Gastrocnemius medialis (tissue), 4 donors: ENCODE measurements at regions not wholly inside any gene's neighbourhood (a gene's known extent, or its start where the extent isn't known, plus 50 kb on each side); places are given as distances from the start of the nearest gene placed in this dataset.

Source experiments
- ATAC-seq, 2 donors: fragments of 150-250 bp; one replicate each; pipeline ENCODE4 v1.9.1; 2016
- DNase-seq, 2 donors: peaks; one replicate each; pipeline ENCODE4 v3.0.0-alpha.2; 2019
- H3K27ac ChIP-seq, 4 donors: fragments of 200-600 bp; sonication (generic); 1 replicate in 1 of 4; 2 replicates in 3 of 4; pipeline ENCODE4 v1.5.1; 2016 to 2018; ENCODE audit warnings: mild to moderate bottlenecking in 2 of 4, moderate library complexity in 1 of 4
- H3K27me3 ChIP-seq, 3 donors: fragments of 200-600 bp; sonication (generic) in 2 of 3; 1 replicate in 1 of 3; 2 replicates in 2 of 3; pipeline versions ENCODE4 v1.5.1 to v1.6.0; 2016 to 2019; ENCODE audit warnings: mild to moderate bottlenecking in 1 of 3, moderate library complexity in 1 of 3
- H3K36me3 ChIP-seq, 2 donors: fragments of 200-600 bp; sonication (generic) in 1 of 2; one replicate each; pipeline ENCODE4 v1.5.1; 2017 to 2018
- H3K4me1 ChIP-seq, 2 donors: fragments of 200-600 bp; sonication (generic) in 1 of 2; one replicate each; pipeline ENCODE4 v1.5.1; 2016 to 2017; ENCODE audit warnings: mild to moderate bottlenecking in 2 of 2
- H3K4me3 ChIP-seq, 4 donors: fragments of 200-600 bp; sonication (generic) in 3 of 4; 1 replicate in 1 of 4; 2 replicates in 3 of 4; pipeline ENCODE4 v1.5.1; 2016 to 2019; ENCODE audit warnings: mild to moderate bottlenecking in 2 of 4
- H3K9me3 ChIP-seq, 3 donors: fragments of 200-600 bp; sonication (generic) in 2 of 3; 1 replicate in 1 of 3; 2 replicates in 2 of 3; pipeline ENCODE4 v1.5.1; 2016 to 2019
- POLR2A ChIP-seq, 2 donors: fragments of 450-650 bp; IDR thresholded peaks; one replicate each; pipeline ENCODE4 v1.6.1; 2017; ENCODE audit warnings: antibody characterized with exemption in 2 of 2, mild to moderate bottlenecking in 2 of 2, moderate library complexity in 2 of 2
- in situ Hi-C, 4 donors: fragments of 200-750 bp; cut with MboI; loops; one replicate each; pipeline versions ENCODE4 v1.15.0 to v1.8.0; 2017; ENCODE audit warnings: low sequenced_read_pairs in 4 of 4
- intact Hi-C: fragments of 100-400 bp; cut with DNase I; formaldehyde crosslinking; loops from one replicate; pipeline ENCODE4 v1.15.1; 2023; ENCODE audit warnings: low total_unique reads
- TF ChIP-seq, protein P1 (sequence below), 5 experiments: fragments of 450-650 bp in 3 of 5; fragments of 200-600 bp in 2 of 5; sonication (generic) in 2 of 5; IDR thresholded peaks in 4 of 5; conservative IDR thresholded peaks in 1 of 5; 1 replicate in 4 of 5; 2 replicates in 1 of 5; pipeline ENCODE4 v1.5.1; 2016 to 2019; ENCODE audit warnings: antibody characterized with exemption in 5 of 5, mild to moderate bottlenecking in 3 of 5, moderate library complexity in 3 of 5

DNA sequence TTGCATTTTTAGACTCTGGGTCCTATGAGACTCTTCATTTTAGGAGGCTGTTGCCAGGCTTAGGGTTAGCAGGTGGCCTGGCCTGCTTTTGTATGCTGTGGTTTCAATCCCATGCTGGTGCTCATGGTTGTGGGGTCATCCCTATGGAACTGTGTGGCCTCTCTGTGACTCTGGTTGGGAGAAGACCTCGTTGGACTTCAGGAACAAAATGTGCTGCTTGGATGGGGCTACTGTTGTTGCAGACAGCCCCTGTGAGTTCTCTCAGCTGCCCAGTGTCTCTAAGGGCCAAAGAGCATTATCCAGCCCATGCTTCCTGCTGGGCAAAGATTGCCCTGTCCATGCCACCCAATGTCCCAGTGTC is 169.5 kb upstream of the S1PR3 start:
- H3K36me3 ChIP-seq, result no peaks in the 10 kb centered on the region
- ATAC-seq (peak in 1 of 2 donors; percentile 54), DNase-seq (peak; percentile 17 to 24)
- no peak for TF ChIP-seq POLR2A (IDR thresholded peaks at IDR 0.05)
- TF ChIP-seq, protein P1, sequence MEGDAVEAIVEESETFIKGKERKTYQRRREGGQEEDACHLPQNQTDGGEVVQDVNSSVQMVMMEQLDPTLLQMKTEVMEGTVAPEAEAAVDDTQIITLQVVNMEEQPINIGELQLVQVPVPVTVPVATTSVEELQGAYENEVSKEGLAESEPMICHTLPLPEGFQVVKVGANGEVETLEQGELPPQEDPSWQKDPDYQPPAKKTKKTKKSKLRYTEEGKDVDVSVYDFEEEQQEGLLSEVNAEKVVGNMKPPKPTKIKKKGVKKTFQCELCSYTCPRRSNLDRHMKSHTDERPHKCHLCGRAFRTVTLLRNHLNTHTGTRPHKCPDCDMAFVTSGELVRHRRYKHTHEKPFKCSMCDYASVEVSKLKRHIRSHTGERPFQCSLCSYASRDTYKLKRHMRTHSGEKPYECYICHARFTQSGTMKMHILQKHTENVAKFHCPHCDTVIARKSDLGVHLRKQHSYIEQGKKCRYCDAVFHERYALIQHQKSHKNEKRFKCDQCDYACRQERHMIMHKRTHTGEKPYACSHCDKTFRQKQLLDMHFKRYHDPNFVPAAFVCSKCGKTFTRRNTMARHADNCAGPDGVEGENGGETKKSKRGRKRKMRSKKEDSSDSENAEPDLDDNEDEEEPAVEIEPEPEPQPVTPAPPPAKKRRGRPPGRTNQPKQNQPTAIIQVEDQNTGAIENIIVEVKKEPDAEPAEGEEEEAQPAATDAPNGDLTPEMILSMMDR (IDR thresholded peaks at IDR 0.05 in 4 of 5, conservative IDR thresholded peaks at IDR 0.05 in 1 of 5), result no peak
- intact Hi-C loops, result no loop called here
- H3K27ac ChIP-seq, result no peak overlapping the region
- H3K27me3 ChIP-seq, result no peaks in the 10 kb centered on the region
- no peak overlapping the region for H3K4me3 ChIP-seq
- in situ Hi-C loops, result no loop called here
- H3K4me1 ChIP-seq, result no peaks in the 10 kb centered on the region
- no peaks in the 10 kb centered on the region for H3K9me3 ChIP-seq

- in situ Hi-C loops (no loop called here), intact Hi-C loops (no loop called here)
- no peaks in the 10 kb centered on the region for H3K4me1 ChIP-seq
- no peaks in the 10 kb centered on the region for H3K36me3 ChIP-seq
- H3K27me3 ChIP-seq, result no peaks in the 10 kb centered on the region
- TF ChIP-seq, protein P1 (IDR thresholded peaks at IDR 0.05 in 4 of 5, conservative IDR thresholded peaks at IDR 0.05 in 1 of 5), result no peak
- no peak for TF ChIP-seq POLR2A (IDR thresholded peaks at IDR 0.05)
- H3K27ac ChIP-seq, result no peak overlapping the region
- no peak for ATAC-seq
- H3K9me3 ChIP-seq, result no peaks in the 10 kb centered on the region
- DNase-seq, result no peak
- H3K4me3 ChIP-seq, result no peak overlapping the region
Measured at GRCh38 chr9:88824711-88825110, 166.6 kb upstream of the S1PR3 start.

DNA sequence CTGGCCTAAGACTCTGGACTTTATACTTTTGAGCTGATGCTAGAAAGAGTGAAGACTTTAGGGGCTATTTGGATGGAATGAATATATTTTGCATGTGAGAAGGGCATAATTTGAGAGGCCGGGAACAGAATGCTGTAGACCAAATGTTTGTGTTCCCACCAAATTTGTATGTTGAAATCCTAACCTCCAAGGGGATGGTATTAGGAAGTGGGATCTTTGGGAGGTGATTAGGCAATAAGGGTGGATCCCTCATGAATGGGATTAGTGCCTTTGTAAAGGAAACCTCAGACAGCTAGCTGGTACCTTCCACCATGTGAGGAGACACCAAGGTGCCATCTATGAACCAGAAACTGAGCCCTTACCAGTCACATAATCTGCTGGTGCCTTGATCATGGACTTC is 165.1 kb upstream of the S1PR3 start:
- ATAC-seq, result no peak
- no peak for DNase-seq
- Histone ChIP-seq H3K9me3 (no peaks in the 10 kb centered on the region), H3K4me3 (no peak overlapping the region), H3K36me3 (no peaks in the 10 kb centered on the region), H3K27me3 (no peaks in the 10 kb centered on the region), H3K4me1 (no peaks in the 10 kb centered on the region), H3K27ac (no peak overlapping the region)
- in situ Hi-C loops, result no loop called here
- no peak for TF ChIP-seq POLR2A (IDR thresholded peaks at IDR 0.05)
- TF ChIP-seq, protein P1 (IDR thresholded peaks at IDR 0.05 in 4 of 5, conservative IDR thresholded peaks at IDR 0.05 in 1 of 5), result no peak
- intact Hi-C loops, result no loop called here

DNA sequence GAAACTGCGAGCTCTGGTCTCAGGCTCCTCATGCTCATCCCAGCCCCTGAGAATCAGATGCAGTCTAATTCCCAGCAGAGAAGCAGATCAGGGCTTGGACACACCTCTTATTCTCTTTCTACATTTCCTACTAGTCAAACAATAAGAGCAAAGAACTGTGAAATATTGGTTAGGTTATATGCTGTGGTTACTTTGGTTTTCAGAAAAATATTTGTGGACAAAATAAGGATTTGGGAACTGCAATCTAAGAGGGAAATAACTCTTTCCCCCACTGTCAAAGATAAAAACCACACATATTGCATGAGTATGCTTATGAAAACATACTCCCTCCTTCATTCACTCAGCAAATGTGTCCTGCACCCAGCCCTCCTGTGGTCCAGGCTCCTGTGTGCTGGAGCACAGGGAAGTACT is 164.5 kb upstream of the S1PR3 start:
- DNase-seq (no peak), ATAC-seq (no peak)
- H3K4me1 ChIP-seq, result no peaks in the 10 kb centered on the region
- H3K27me3 ChIP-seq, result no peaks in the 10 kb centered on the region
- no peaks in the 10 kb centered on the region for H3K36me3 ChIP-seq
- intact Hi-C loops, result no loop called here
- in situ Hi-C loops, result no loop called here
- H3K9me3 ChIP-seq, result no peaks in the 10 kb centered on the region
- no peak overlapping the region for H3K4me3 ChIP-seq
- H3K27ac ChIP-seq, result no peak overlapping the region
- TF ChIP-seq POLR2A (IDR thresholded peaks at IDR 0.05), result no peak
- TF ChIP-seq, protein P1 (IDR thresholded peaks at IDR 0.05 in 4 of 5, conservative IDR thresholded peaks at IDR 0.05 in 1 of 5), result no peak

DNA sequence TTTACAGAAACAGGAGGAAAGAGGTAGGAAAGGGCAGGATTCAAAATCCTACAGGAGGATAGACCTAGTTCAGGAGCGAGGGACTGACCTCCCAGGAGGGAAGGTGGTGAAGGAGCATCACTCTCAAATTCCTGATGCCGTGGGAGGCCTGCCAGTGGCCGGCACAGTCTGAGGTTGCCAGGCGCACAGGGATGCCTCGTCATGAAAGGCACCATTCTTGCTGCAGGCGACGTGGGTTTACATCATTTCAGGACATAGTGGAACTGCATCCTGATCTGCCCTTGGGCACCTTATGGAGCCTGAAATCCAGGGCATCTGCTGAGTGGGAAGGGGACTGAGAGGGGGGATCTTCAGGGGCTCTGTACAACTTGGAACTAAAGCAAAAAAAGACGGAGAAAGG is 163.2 kb upstream of the S1PR3 start:
- H3K36me3 ChIP-seq, result no peaks in the 10 kb centered on the region
- ATAC-seq, result peak in 1 of 2 donors; percentile 12
- intact Hi-C loops (no loop called here), in situ Hi-C loops (no loop called here)
- no peaks in the 10 kb centered on the region for H3K4me1 ChIP-seq
- H3K27me3 ChIP-seq, result no peaks in the 10 kb centered on the region
- no peak overlapping the region for H3K4me3 ChIP-seq
- H3K9me3 ChIP-seq, result no peaks in the 10 kb centered on the region
- TF ChIP-seq, protein P1 (IDR thresholded peaks at IDR 0.05 in 4 of 5, conservative IDR thresholded peaks at IDR 0.05 in 1 of 5), result no peak
- TF ChIP-seq POLR2A (IDR thresholded peaks at IDR 0.05), result no peak
- peak overlapping the region in 1 of 4 donors; percentile 41 for H3K27ac ChIP-seq
- DNase-seq, result no peak
